HG02852 (cell line): ENCODE measurements at regions not wholly inside any gene's neighbourhood (a gene's known extent, or its start where the extent isn't known, plus 50 kb on each side); places are given as distances from the start of the nearest gene placed in this dataset.

Experiments
- ATAC-seq: cut with Tn5 transposase; IDR thresholded peaks from one replicate; pipeline ENCODE4 v1.9.1; 2021; ENCODE audit warnings: mild to moderate bottlenecking, moderate library complexity; ENCODE audit not compliant: unreplicated experiment

- ATAC-seq, result no peak
These were observed 222.6 kb downstream of the TEX36 start for GRCh38 chr10:125460326-125460725.

GRCh38 chr10:125457406-125457805 lies 225.6 kb downstream of the TEX36 start:
- ATAC-seq, result no peak

GRCh38 chr10:125455855-125456254 lies 227.1 kb downstream of the TEX36 start:
- no peak for ATAC-seq

- no peak for ATAC-seq
These were observed 227.5 kb downstream of the TEX36 start for GRCh38 chr10:125455431-125455830.

GRCh38 chr10:125451319-125451718 lies 231.6 kb downstream of the TEX36 start:
- ATAC-seq, result no peak

GRCh38 chr10:125450218-125450617 lies 232.7 kb downstream of the TEX36 start:
- ATAC-seq, result no peak

GRCh38 chr10:125449571-125449970 lies 233.4 kb downstream of the TEX36 start:
- no peak for ATAC-seq

- ATAC-seq, result no peak
These were observed 234.4 kb downstream of the TEX36 start for GRCh38 chr10:125448596-125448995.

- ATAC-seq, result no peak
These were observed 238.2 kb downstream of the TEX36 start for GRCh38 chr10:125444790-125445189.

GRCh38 chr10:125442856-125443540 lies 240.0 kb downstream of the TEX36 start:
- ATAC-seq, result no peak

GRCh38 chr10:125441151-125441550 lies 241.8 kb downstream of the TEX36 start:
- ATAC-seq, result no peak

GRCh38 chr10:125431149-125431548 lies 251.8 kb downstream of the TEX36 start:
- ATAC-seq, result no peak

- no peak for ATAC-seq
These were observed 254.9 kb downstream of the TEX36 start for GRCh38 chr10:125428054-125428453.

GRCh38 chr10:125424191-125424847 lies 258.6 kb downstream of the TEX36 start:
- ATAC-seq, result no peak

GRCh38 chr10:125423569-125423968 lies 259.4 kb downstream of the TEX36 start:
- no peak for ATAC-seq

GRCh38 chr10:125419831-125420230 lies 259.5 kb upstream of the CTBP2 start:
- no peak for ATAC-seq

- no peak for ATAC-seq
These were observed 258.8 kb upstream of the CTBP2 start for GRCh38 chr10:125419146-125419545.

GRCh38 chr10:125417605-125418004 lies 257.2 kb upstream of the CTBP2 start:
- no peak for ATAC-seq

- no peak for ATAC-seq
These were observed 255.6 kb upstream of the CTBP2 start for GRCh38 chr10:125415964-125416363.

- ATAC-seq, result no peak
These were observed 254.8 kb upstream of the CTBP2 start for GRCh38 chr10:125415006-125415633.

- no peak for ATAC-seq
These were observed 251.4 kb upstream of the CTBP2 start for GRCh38 chr10:125411724-125412123.

GRCh38 chr10:125409756-125410155 lies 249.4 kb upstream of the CTBP2 start:
- no peak for ATAC-seq
